GM12875 (cell line): ENCODE measurements at regions not wholly inside any gene's neighbourhood (a gene's known extent, or its start where the extent isn't known, plus 50 kb on each side); places are given as distances from the start of the nearest gene placed in this dataset.

ENCODE experiments used
- H3K4me3 ChIP-seq: one replicate; pipeline ENCODE4 v1.5.1; 2011; ENCODE audit warnings: low read depth, low read length, control low read depth
- TF ChIP-seq, protein P1 (sequence below): IDR thresholded peaks from 2 replicates; pipeline ENCODE4 v1.5.1; 2011; ENCODE audit warnings: low read depth, mild to moderate bottlenecking, control low read depth, inconsistent platforms, low read length, moderate library complexity, borderline replicate concordance; ENCODE audit not compliant: insufficient read depth

- TF ChIP-seq, protein P1, sequence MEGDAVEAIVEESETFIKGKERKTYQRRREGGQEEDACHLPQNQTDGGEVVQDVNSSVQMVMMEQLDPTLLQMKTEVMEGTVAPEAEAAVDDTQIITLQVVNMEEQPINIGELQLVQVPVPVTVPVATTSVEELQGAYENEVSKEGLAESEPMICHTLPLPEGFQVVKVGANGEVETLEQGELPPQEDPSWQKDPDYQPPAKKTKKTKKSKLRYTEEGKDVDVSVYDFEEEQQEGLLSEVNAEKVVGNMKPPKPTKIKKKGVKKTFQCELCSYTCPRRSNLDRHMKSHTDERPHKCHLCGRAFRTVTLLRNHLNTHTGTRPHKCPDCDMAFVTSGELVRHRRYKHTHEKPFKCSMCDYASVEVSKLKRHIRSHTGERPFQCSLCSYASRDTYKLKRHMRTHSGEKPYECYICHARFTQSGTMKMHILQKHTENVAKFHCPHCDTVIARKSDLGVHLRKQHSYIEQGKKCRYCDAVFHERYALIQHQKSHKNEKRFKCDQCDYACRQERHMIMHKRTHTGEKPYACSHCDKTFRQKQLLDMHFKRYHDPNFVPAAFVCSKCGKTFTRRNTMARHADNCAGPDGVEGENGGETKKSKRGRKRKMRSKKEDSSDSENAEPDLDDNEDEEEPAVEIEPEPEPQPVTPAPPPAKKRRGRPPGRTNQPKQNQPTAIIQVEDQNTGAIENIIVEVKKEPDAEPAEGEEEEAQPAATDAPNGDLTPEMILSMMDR: no peak
- H3K4me3 ChIP-seq: no peak overlapping the region
These were observed 198.7 kb downstream of the PDGFRA start for GRCh38 chr4:54427826-54428225.

- no peak overlapping the region for H3K4me3 ChIP-seq
- TF ChIP-seq, protein P1: no peak
These were observed 199.8 kb downstream of the PDGFRA start for GRCh38 chr4:54428940-54429339.

DNA sequence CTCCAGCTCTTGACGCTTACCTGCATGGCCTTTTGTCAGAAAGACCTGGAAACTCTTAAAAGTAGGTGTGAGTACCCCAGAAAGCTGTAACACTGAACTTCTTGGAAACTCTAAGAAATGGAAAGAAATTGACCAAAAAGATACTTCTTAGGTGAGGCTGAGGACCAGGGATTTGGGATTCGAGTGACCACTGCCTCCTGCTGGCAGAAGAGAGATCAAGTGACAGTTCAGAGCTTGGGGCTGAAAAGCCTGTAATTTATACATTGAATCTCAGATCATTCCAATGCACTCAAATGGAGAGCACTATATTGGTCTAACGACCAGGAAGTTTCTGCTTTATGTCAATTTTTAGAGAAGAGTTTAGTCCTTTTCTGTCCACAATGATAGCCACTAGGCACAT, 204.6 kb downstream of the PDGFRA start:
- TF ChIP-seq, protein P1: peak; percentile 34; the same call in 1 of the 2 replicates
- H3K4me3 ChIP-seq: no peak overlapping the region

DNA sequence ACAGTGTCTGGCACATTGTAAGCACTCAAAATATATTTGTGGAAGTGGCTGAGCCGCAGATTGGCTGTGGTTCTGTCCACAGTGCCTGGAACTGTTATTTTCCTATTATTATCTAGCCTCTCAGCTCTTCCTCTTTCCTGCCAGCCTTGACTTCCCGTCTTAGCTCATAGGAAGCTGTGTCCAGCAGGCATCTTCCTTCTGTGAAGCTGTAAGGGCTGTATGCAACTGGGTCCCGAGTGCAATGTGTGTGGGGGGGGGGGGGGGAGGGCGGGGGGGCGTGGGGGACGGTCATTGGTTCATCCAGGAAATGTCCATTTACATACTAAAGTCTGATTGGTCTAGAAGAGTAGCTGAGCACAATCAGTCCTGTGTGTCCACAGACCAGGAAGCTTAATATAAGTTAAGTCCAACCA, 210.7 kb downstream of the PDGFRA start:
- no peak overlapping the region for H3K4me3 ChIP-seq
- TF ChIP-seq, protein P1: no peak

DNA sequence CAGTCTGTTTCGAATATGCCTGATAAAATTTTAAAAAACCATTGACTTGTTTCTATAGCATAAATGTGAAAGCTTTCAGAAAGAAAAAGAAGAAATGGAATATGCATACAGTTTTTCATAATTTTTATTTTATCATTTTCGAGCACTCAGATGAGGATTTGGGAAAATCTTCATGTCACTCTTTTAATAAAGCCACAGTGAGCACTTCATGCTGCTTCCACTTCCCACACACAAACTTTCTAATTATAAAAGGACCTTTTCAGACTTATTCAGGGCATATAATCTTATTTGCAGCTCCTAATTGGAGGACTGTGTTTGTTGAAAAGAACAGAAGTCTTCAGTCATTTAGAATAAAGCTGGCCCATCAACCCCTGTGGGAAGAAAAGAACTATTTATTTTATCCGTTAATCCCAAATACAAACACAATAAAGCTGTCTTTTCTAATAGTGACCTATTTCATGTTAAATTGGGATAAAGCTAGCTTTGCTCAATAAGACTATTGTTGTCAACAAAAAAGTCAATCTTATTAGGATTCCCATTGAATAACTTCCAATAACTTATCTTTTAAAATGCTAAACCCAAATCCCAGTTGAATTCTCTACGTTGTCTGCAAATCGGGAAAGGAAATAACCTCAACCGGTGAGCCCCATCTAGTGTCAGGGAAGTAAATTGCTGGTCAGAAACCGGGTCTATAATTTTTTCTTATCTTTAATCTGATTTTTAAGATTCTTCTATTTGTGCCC, 211.5 kb downstream of the PDGFRA start:
- no peak overlapping the region for H3K4me3 ChIP-seq
- TF ChIP-seq, protein P1: 0 out of 2 replicates have a peak, but pooled peaks have one; percentile 14

DNA sequence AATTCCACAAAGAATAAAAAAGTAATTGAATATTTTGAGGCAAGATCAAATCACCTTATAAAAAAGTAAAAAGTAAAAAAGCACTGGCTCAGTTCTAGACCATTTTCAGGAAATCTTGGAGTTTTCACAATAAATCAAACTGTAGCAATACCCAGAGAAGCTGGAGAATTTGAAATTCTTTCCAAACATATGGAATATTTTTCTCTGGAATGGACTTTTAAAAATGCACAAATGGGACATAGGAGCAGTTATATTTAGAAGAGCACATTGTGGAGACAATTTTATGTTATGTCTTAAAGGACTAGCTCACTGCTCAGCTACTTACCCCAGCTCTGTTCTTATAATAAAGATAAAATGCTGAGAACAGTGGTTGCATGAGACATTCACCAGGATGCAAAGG, 211.9 kb upstream of the KIT start:
- TF ChIP-seq, protein P1: no peak
- H3K4me3 ChIP-seq: no peak overlapping the region

- TF ChIP-seq, protein P1: no peak
- no peak overlapping the region for H3K4me3 ChIP-seq
These were observed 211.2 kb upstream of the KIT start for GRCh38 chr4:54446581-54446980.
